ENCODE measurements at regions not wholly inside any gene's neighbourhood (a gene's known extent, or its start where the extent isn't known, plus 50 kb on each side); places are given as distances from the start of the nearest gene placed in this dataset.
"Not testable (repeated sequence)": the region's sequence is repeated elsewhere in the genome, so short reads cannot be mapped to it uniquely, and the experiment has no call there.

GRCh38 chr3:20334842-20335241 is 148.8 kb upstream of the SGO1 start:
- DNase-seq (ENCODE audit: low read depth in 2 of 2), result no peak

GRCh38 chr3:20327889-20328288 is 141.9 kb upstream of the SGO1 start:
- no peak for DNase-seq (ENCODE audit: low read depth in 2 of 2)

- no peak for DNase-seq (ENCODE audit: low read depth in 2 of 2)
Measured at GRCh38 chr3:20326541-20326940, 140.5 kb upstream of the SGO1 start.

- no peak for DNase-seq (ENCODE audit: low read depth in 2 of 2)
Measured at GRCh38 chr3:20325563-20325962, 139.6 kb upstream of the SGO1 start.

GRCh38 chr3:20324664-20325478 is 138.9 kb upstream of the SGO1 start:
- no peak for DNase-seq (ENCODE audit: low read depth in 2 of 2)

GRCh38 chr3:20323307-20323927 is 137.4 kb upstream of the SGO1 start:
- no peak for DNase-seq (ENCODE audit: low read depth in 2 of 2)

- DNase-seq (ENCODE audit: low read depth in 2 of 2), result no peak
Measured at GRCh38 chr3:20322085-20322484, 136.1 kb upstream of the SGO1 start.

- DNase-seq (ENCODE audit: low read depth in 2 of 2), result no peak
Measured at GRCh38 chr3:20321391-20322047, 135.5 kb upstream of the SGO1 start.

- no peak for DNase-seq (ENCODE audit: low read depth in 2 of 2)
Measured at GRCh38 chr3:20320489-20320888, 134.5 kb upstream of the SGO1 start.

- DNase-seq (ENCODE audit: low read depth in 2 of 2), result no peak
Measured at GRCh38 chr3:20319551-20319950, 133.5 kb upstream of the SGO1 start.

GRCh38 chr3:20317616-20318015 is 131.6 kb upstream of the SGO1 start:
- no peak for DNase-seq (ENCODE audit: low read depth in 2 of 2)

- no peak for DNase-seq (ENCODE audit: low read depth in 2 of 2)
Measured at GRCh38 chr3:20316238-20316637, 130.2 kb upstream of the SGO1 start.

GRCh38 chr3:20310629-20311028 is 124.6 kb upstream of the SGO1 start:
- DNase-seq (ENCODE audit: low read depth in 2 of 2), result no peak

- no peak for DNase-seq (ENCODE audit: low read depth in 2 of 2)
Measured at GRCh38 chr3:20307383-20307782, 121.4 kb upstream of the SGO1 start.

GRCh38 chr3:20305647-20306046 is 119.6 kb upstream of the SGO1 start:
- DNase-seq (ENCODE audit: low read depth in 2 of 2), result no peak

- no peak for DNase-seq (ENCODE audit: low read depth in 2 of 2)
Measured at GRCh38 chr3:20302766-20303165, 116.8 kb upstream of the SGO1 start.

- DNase-seq (ENCODE audit: low read depth in 2 of 2), result no peak
Measured at GRCh38 chr3:20288050-20288449, 102.0 kb upstream of the SGO1 start.

GRCh38 chr3:20280257-20280656 is 94.3 kb upstream of the SGO1 start:
- DNase-seq (ENCODE audit: low read depth in 2 of 2), result no peak

GRCh38 chr3:20265977-20266376 is 80.0 kb upstream of the SGO1 start:
- DNase-seq (ENCODE audit: low read depth in 2 of 2), result not testable (repeated sequence)

- no peak for DNase-seq (ENCODE audit: low read depth in 2 of 2)
Measured at GRCh38 chr3:20264900-20265567, 79.0 kb upstream of the SGO1 start.

- DNase-seq (ENCODE audit: low read depth in 2 of 2), result no peak
Measured at GRCh38 chr3:20258371-20258770, 72.4 kb upstream of the SGO1 start.

- DNase-seq (ENCODE audit: low read depth in 2 of 2), result no peak
Measured at GRCh38 chr3:20256144-20256543, 70.1 kb upstream of the SGO1 start.

All from activated CD4-positive, alpha-beta T cell treated with anti-CD3 and anti-CD28 coated beads for 24 hours (primary cell).